ENCODE measurements at regions not wholly inside any gene's neighbourhood (a gene's known extent, or its start where the extent isn't known, plus 50 kb on each side); places are given as distances from the start of the nearest gene placed in this dataset.
"Not testable (repeated sequence)": the region's sequence is repeated elsewhere in the genome, so short reads cannot be mapped to it uniquely, and the experiment has no call there.

DNA sequence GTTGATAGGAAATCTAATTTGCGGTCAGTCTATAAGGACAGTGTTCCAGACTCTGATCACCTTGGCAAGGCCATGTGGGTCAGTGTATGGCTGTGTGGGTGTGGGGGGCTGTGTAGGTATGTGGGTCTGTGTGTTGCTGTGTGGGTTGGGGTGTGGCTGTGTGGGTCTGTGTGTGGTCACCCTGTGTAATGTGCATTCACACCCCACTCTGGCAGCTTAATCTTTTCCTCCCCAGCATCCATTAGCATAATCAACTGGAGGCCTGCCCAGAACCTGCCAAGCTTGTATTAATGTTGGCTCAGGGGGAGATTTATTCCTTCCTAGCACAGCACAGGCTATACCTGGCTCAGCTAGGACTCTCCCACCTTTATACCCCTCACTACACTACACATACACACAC is 203.2 kb downstream of the TUBA3C start:
- Histone ChIP-seq H3K27me3 (no peaks in the 10 kb centered on the region), H3K9me3 (no peaks in the 10 kb centered on the region), H3K36me3 (no peaks in the 10 kb centered on the region), H3K27ac (no peak overlapping the region), H3K4me1 (no peaks in the 10 kb centered on the region), H3K4me3 (no peak overlapping the region)
- intact Hi-C loops (cut with DNase I): no loop called here
- TF ChIP-seq, protein P1, sequence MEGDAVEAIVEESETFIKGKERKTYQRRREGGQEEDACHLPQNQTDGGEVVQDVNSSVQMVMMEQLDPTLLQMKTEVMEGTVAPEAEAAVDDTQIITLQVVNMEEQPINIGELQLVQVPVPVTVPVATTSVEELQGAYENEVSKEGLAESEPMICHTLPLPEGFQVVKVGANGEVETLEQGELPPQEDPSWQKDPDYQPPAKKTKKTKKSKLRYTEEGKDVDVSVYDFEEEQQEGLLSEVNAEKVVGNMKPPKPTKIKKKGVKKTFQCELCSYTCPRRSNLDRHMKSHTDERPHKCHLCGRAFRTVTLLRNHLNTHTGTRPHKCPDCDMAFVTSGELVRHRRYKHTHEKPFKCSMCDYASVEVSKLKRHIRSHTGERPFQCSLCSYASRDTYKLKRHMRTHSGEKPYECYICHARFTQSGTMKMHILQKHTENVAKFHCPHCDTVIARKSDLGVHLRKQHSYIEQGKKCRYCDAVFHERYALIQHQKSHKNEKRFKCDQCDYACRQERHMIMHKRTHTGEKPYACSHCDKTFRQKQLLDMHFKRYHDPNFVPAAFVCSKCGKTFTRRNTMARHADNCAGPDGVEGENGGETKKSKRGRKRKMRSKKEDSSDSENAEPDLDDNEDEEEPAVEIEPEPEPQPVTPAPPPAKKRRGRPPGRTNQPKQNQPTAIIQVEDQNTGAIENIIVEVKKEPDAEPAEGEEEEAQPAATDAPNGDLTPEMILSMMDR (IDR thresholded peaks at IDR 0.05): no peak
- TF ChIP-seq POLR2A (IDR thresholded peaks at IDR 0.05) (no peak), POLR2AphosphoS5 (IDR thresholded peaks at IDR 0.05; ENCODE audit: insufficient read depth in 1 of 2, low read depth in 1 of 2) (no peak)
- no peak for DNase-seq (ENCODE audit: extremely low spot score in 2 of 2)

GRCh38 chr13:18977857-18978256 is 203.8 kb downstream of the TUBA3C start:
- Histone ChIP-seq H3K4me1 (no peaks in the 10 kb centered on the region), H3K27me3 (no peaks in the 10 kb centered on the region), H3K9me3 (no peaks in the 10 kb centered on the region), H3K36me3 (no peaks in the 10 kb centered on the region), H3K4me3 (no peak overlapping the region), H3K27ac (no peak overlapping the region)
- intact Hi-C loops (cut with DNase I): no loop called here
- TF ChIP-seq POLR2A (IDR thresholded peaks at IDR 0.05) (no peak), POLR2AphosphoS5 (IDR thresholded peaks at IDR 0.05; ENCODE audit: insufficient read depth in 1 of 2, low read depth in 1 of 2) (no peak)
- TF ChIP-seq, protein P1 (IDR thresholded peaks at IDR 0.05): no peak
- DNase-seq (ENCODE audit: extremely low spot score in 2 of 2): no peak

DNA sequence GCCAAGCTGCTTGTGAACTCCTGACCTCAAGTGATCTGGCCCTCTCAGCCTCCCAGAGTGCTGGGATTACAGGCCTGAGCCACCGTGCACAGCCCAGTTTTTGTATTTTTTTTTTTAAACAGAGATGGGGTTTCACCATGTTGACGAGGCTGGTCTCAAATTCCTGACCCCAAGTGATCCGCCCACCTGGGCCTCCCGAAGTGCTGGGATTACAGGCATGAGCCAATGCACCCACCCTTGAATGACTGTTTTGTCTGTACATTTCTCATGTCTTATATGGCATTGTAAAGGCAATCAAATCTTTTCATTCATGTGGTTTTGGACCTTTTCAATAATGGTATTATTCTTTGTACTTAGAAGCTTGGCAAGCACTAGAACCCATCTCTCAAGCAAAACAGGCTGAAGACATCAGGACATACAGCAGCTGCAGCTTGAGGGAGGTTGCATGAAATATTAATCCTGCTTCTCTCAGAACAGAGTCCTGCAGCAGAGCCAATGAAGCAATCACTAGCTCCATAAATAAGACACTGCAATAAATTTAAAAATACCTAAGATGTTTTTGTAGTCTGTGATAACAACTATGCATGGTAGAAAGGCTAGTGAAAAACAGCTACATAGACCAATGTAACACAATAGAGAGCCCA is 209.9 kb downstream of the TUBA3C start:
- no peaks in the 10 kb centered on the region for H3K36me3 ChIP-seq
- TF ChIP-seq, protein P1 (IDR thresholded peaks at IDR 0.05): no peak
- TF ChIP-seq POLR2AphosphoS5 (IDR thresholded peaks at IDR 0.05; ENCODE audit: insufficient read depth in 1 of 2, low read depth in 1 of 2) (no peak), POLR2A (IDR thresholded peaks at IDR 0.05) (no peak)
- H3K4me3 ChIP-seq: no peak overlapping the region

GRCh38 chr13:18965347-18965855 is 216.2 kb downstream of the TUBA3C start:
- H3K4me3 ChIP-seq: no peak overlapping the region
- H3K27me3 ChIP-seq: no peaks in the 10 kb centered on the region
- no peaks in the 10 kb centered on the region for H3K36me3 ChIP-seq
- H3K27ac ChIP-seq: no peak overlapping the region
- DNase-seq (ENCODE audit: extremely low spot score in 2 of 2): no peak
- no peaks in the 10 kb centered on the region for H3K9me3 ChIP-seq
- no peaks in the 10 kb centered on the region for H3K4me1 ChIP-seq
- intact Hi-C loops (cut with DNase I): no loop called here
- no peak for TF ChIP-seq POLR2A (IDR thresholded peaks at IDR 0.05)
- TF ChIP-seq, protein P1 (IDR thresholded peaks at IDR 0.05): no peak
- no peak for TF ChIP-seq POLR2AphosphoS5 (IDR thresholded peaks at IDR 0.05; ENCODE audit: insufficient read depth in 1 of 2, low read depth in 1 of 2)

More for the DNA sequence above, 209.9 kb downstream of the TUBA3C start:
- H3K27me3 ChIP-seq: no peaks in the 10 kb centered on the region
- no peaks in the 10 kb centered on the region for H3K4me1 ChIP-seq
- no peak for DNase-seq (ENCODE audit: extremely low spot score in 2 of 2)
- intact Hi-C loops (cut with DNase I): no loop called here
- no peaks in the 10 kb centered on the region for H3K9me3 ChIP-seq
- H3K27ac ChIP-seq: no peak overlapping the region

GRCh38 chr13:18964942-18965341 is 216.7 kb downstream of the TUBA3C start:
- DNase-seq (ENCODE audit: extremely low spot score in 2 of 2): no peak
- H3K27me3 ChIP-seq: no peaks in the 10 kb centered on the region
- no peak overlapping the region for H3K27ac ChIP-seq
- TF ChIP-seq, protein P1 (IDR thresholded peaks at IDR 0.05): no peak
- TF ChIP-seq POLR2AphosphoS5 (IDR thresholded peaks at IDR 0.05; ENCODE audit: insufficient read depth in 1 of 2, low read depth in 1 of 2) (no peak), POLR2A (IDR thresholded peaks at IDR 0.05) (no peak)
- intact Hi-C loops (cut with DNase I): no loop called here
- H3K9me3 ChIP-seq: no peaks in the 10 kb centered on the region
- H3K4me1 ChIP-seq: no peaks in the 10 kb centered on the region
- no peaks in the 10 kb centered on the region for H3K36me3 ChIP-seq
- no peak overlapping the region for H3K4me3 ChIP-seq

- H3K9me3 ChIP-seq; H3K36me3 ChIP-seq; DNase-seq (ENCODE audit: extremely low spot score in 2 of 2); intact Hi-C loops (cut with DNase I); H3K4me1 ChIP-seq; H3K27ac ChIP-seq; H3K27me3 ChIP-seq; H3K4me3 ChIP-seq: not testable (repeated sequence)
These were observed 217.9 kb downstream of the TUBA3C start for GRCh38 chr13:18963684-18964083.
